H1 (cell line): ENCODE measurements at regions not wholly inside any gene's neighbourhood (a gene's known extent, or its start where the extent isn't known, plus 50 kb on each side); places are given as distances from the start of the nearest gene placed in this dataset.

Source experiments
- CTCF ChIA-PET: fragments of 300-600 bp; sonication (Branson Sonifier 250); formaldehyde crosslinking; loops from one replicate; lab custom pipeline; 2021; ENCODE audit not compliant: partially characterized antibody; lab: Charles Lee
- POLR2A ChIA-PET: fragments of 300-600 bp; sonication (Branson Sonifier 250); formaldehyde crosslinking; loops from one replicate; lab custom pipeline; 2021; ENCODE audit warnings: inconsistent platforms; ENCODE audit not compliant: partially characterized antibody; lab: Charles Lee
- DNase-seq, 2 experiments: peaks; one replicate each; pipeline versions ENCODE4 v3.0.0 to v3.0.0-alpha.2; 2010 to 2022; ENCODE audit warnings: low spot score in 2 of 2, low read depth in 1 of 2, mixed read lengths in 1 of 2
- FAIRE-seq: peaks from 2 replicates; lab custom pipeline; 2011; peaks lifted over from hg19 to GRCh38; lab: Jason Lieb, UNC
- H2AFZ ChIP-seq: 2 replicates; pipeline ENCODE4 v1.8.1; 2012; ENCODE audit warnings: low read length, inconsistent platforms
- H2AK5ac ChIP-seq: 2 replicates; pipeline ENCODE4 v1.6.1; 2013; ENCODE audit warnings: low read depth, low read length
- H2BK120ac ChIP-seq: replicated peaks from 2 replicates; pipeline ENCODE3; 2013; ENCODE audit warnings: low read depth, low read length, inconsistent platforms
- H2BK12ac ChIP-seq: 2 replicates; pipeline ENCODE4 v1.6.1; 2013; ENCODE audit warnings: low read depth, low read length
- H2BK15ac ChIP-seq: 2 replicates; pipeline ENCODE4 v1.6.1; 2013; ENCODE audit warnings: low read length
- H2BK20ac ChIP-seq: 2 replicates; pipeline ENCODE4 v1.6.1; 2013; ENCODE audit warnings: low read length
- H2BK5ac ChIP-seq: 2 replicates; pipeline ENCODE4 v1.6.1; 2013; ENCODE audit warnings: low read depth, low read length
- H3K14ac ChIP-seq: 2 replicates; pipeline ENCODE4 v1.6.1; 2013; ENCODE audit warnings: inconsistent platforms; ENCODE audit not compliant: insufficient read length
- H3K18ac ChIP-seq: 2 replicates; pipeline ENCODE4 v1.6.1; 2013; ENCODE audit warnings: low read length; ENCODE audit errors: extremely low read depth
- H3K23ac ChIP-seq: 2 replicates; pipeline ENCODE4 v1.6.1; 2013; ENCODE audit warnings: inconsistent platforms; ENCODE audit not compliant: insufficient read length
- H3K23me2 ChIP-seq: 2 replicates; pipeline ENCODE4 v1.6.1; 2013; ENCODE audit warnings: low read depth, low read length
- H3K27ac ChIP-seq: 2 replicates; pipeline ENCODE4 v1.6.1; 2011; ENCODE audit warnings: low read depth, low read length, inconsistent platforms
- H3K27me3 ChIP-seq, 4 experiments: replicated peaks in 1 of 4; 1 replicate in 1 of 4; 2 replicates in 3 of 4; pipeline versions ENCODE4 v1.6.1 to v1.8.1; 2011 to 2013; ENCODE audit warnings: low read length in 3 of 4, mild to moderate bottlenecking in 3 of 4, inconsistent platforms in 2 of 4, mixed read lengths in 2 of 4, moderate library complexity in 1 of 4; ENCODE audit not compliant: control insufficient read depth in 3 of 4, insufficient read depth in 3 of 4; ENCODE audit errors: extremely low read depth in 1 of 4
- H3K36me3 ChIP-seq, 4 experiments: 2 replicates each; pipeline versions ENCODE4 v1.6.1 to v1.8.1; 2011 to 2013; ENCODE audit warnings: mild to moderate bottlenecking in 4 of 4, low read length in 3 of 4, moderate library complexity in 2 of 4, control low read depth in 1 of 4, inconsistent platforms in 1 of 4; ENCODE audit not compliant: insufficient read depth in 4 of 4, control insufficient read depth in 2 of 4
- H3K4ac ChIP-seq: replicated peaks from 2 replicates; pipeline ENCODE3; 2013; ENCODE audit warnings: low read length, low read depth, mixed read lengths, inconsistent platforms; ENCODE audit not compliant: insufficient read length
- H3K4me1 ChIP-seq, 4 experiments: replicated peaks in 1 of 4; 1 replicate in 1 of 4; 2 replicates in 3 of 4; pipeline versions ENCODE4 v1.6.1 to v1.8.1; 2011 to 2013; ENCODE audit warnings: low read length in 3 of 4, inconsistent platforms in 2 of 4, mixed read lengths in 1 of 4; ENCODE audit not compliant: insufficient read depth in 4 of 4, control insufficient read depth in 3 of 4
- H3K4me2 ChIP-seq, 2 experiments: 2 replicates each; pipeline versions ENCODE4 v1.6.1 to v1.8.1; 2011 to 2013; ENCODE audit warnings: low read depth in 2 of 2, low read length in 2 of 2, control low read depth in 1 of 2, inconsistent platforms in 1 of 2, mild to moderate bottlenecking in 1 of 2; ENCODE audit not compliant: insufficient read depth in 1 of 2
- H3K4me3 ChIP-seq, 4 experiments: fragments of 200-600, 300-600 bp in 1 of 4; sonication (generic), shearing (Covaris generic), sonication (Bioruptor Twin) in 1 of 4; 2 replicates each; pipeline versions ENCODE4 v1.5.1 to v1.8.1; 2011 to 2016; ENCODE audit warnings: low read length in 4 of 4, low read depth in 3 of 4, control low read depth in 2 of 4, inconsistent platforms in 2 of 4, mild to moderate bottlenecking in 2 of 4, mixed read lengths in 1 of 4, moderate library complexity in 1 of 4; ENCODE audit not compliant: insufficient read depth in 2 of 4; ENCODE audit errors: extremely low read depth in 1 of 4
- H3K56ac ChIP-seq: replicated peaks from 2 replicates; pipeline ENCODE3; 2013; ENCODE audit warnings: low read depth, mild to moderate bottlenecking, mixed read lengths, low read length, inconsistent platforms; ENCODE audit not compliant: insufficient read length
- H3K79me1 ChIP-seq: 2 replicates; pipeline ENCODE4 v1.6.1; 2013; ENCODE audit warnings: low read depth, low read length, control low read depth
- H3K79me2 ChIP-seq, 2 experiments: 2 replicates each; pipeline versions ENCODE4 v1.6.1 to v1.8.1; 2012 to 2013; ENCODE audit warnings: low read length in 2 of 2, mild to moderate bottlenecking in 2 of 2, inconsistent platforms in 1 of 2; ENCODE audit not compliant: insufficient read depth in 2 of 2, control insufficient read depth in 1 of 2
- H3K9ac ChIP-seq, 4 experiments: replicated peaks in 1 of 4; 1 replicate in 1 of 4; 2 replicates in 3 of 4; pipeline versions ENCODE4 v1.6.1 to v1.8.1; 2011 to 2013; ENCODE audit warnings: low read depth in 3 of 4, low read length in 3 of 4, control low read depth in 2 of 4, mild to moderate bottlenecking in 2 of 4, moderate library complexity in 2 of 4, inconsistent platforms in 1 of 4; ENCODE audit errors: extremely low read depth in 1 of 4
- H3K9me3 ChIP-seq, 2 experiments: 2 replicates each; pipeline versions ENCODE4 v1.6.1 to v1.8.1; 2012 to 2013; ENCODE audit warnings: mild to moderate bottlenecking in 2 of 2, moderate library complexity in 2 of 2, control low read depth in 1 of 2, inconsistent platforms in 1 of 2, low read depth in 1 of 2, low read length in 1 of 2, mixed read lengths in 1 of 2; ENCODE audit not compliant: insufficient read depth in 2 of 2
- H4K20me1 ChIP-seq, 2 experiments: replicated peaks in 1 of 2; 2 replicates each; pipeline versions ENCODE3 to v1.8.1; 2011 to 2013; ENCODE audit warnings: inconsistent platforms in 2 of 2, low read length in 2 of 2, mild to moderate bottlenecking in 1 of 2; ENCODE audit not compliant: insufficient read depth in 2 of 2, control insufficient read depth in 1 of 2
- H4K5ac ChIP-seq: 2 replicates; pipeline ENCODE4 v1.6.1; 2013; ENCODE audit warnings: low read length, low read depth, mixed read lengths, inconsistent platforms; ENCODE audit not compliant: insufficient read length
- H4K8ac ChIP-seq: 2 replicates; pipeline ENCODE4 v1.8.0; 2013; ENCODE audit warnings: mild to moderate bottlenecking, moderate library complexity, low read length, inconsistent platforms; ENCODE audit not compliant: insufficient read depth; ENCODE audit errors: extremely low read depth
- H4K91ac ChIP-seq: replicated peaks from 2 replicates; pipeline ENCODE3; 2013; ENCODE audit warnings: low read length, mixed read lengths, inconsistent platforms; ENCODE audit not compliant: insufficient read length
- USF2 ChIP-seq: IDR thresholded peaks from 2 replicates; pipeline ENCODE4 v1.6.1; 2011; ENCODE audit warnings: low read length, improper control_type of control experiment
- ZNF274 ChIP-seq: IDR thresholded peaks from 2 replicates; pipeline ENCODE4 v1.7.0; 2012; ENCODE audit warnings: low read length, borderline replicate concordance; ENCODE audit errors: extremely low read depth
- WGBS, 2 experiments: shearing (Covaris generic) in 1 of 2; methylation state at CpG; one replicate each; pipeline versions ENCODE4 v1.1.6 to v1.1.7; 2013 to 2015; ENCODE audit warnings: low lambda C conversion rate in 2 of 2, mixed read lengths in 2 of 2, inconsistent platforms in 1 of 2, low coverage in 1 of 2, missing lambda C conversion rate in 1 of 2; ENCODE audit not compliant: insufficient replicate concordance in 2 of 2, insufficient coverage in 1 of 2, insufficient read length in 1 of 2; ENCODE audit errors: extremely low coverage in 1 of 2, missing lambda C conversion rate in 1 of 2; 5-methylcytosine and 5-hydroxymethylcytosine counted together

GRCh38 chr1:199007423-199007822 lies 368.6 kb downstream of the PTPRC start:
- no peak overlapping the region for H3K27ac ChIP-seq
- no peaks in the 10 kb centered on the region for H3K79me1 ChIP-seq
- no peak for DNase-seq
- 82% methylated on average over 2 of the region's 2 CpGs; no CpG with 5 or more reads in 1 of the 2 experiments for WGBS, 2 experiments
- H4K20me1 ChIP-seq, result no peaks in the 10 kb centered on the region
- no peak overlapping the region for H3K4me3 ChIP-seq
- no peaks in the 10 kb centered on the region for H3K27me3 ChIP-seq
- H2BK12ac ChIP-seq, result no peak overlapping the region
- CTCF ChIA-PET, result interaction anchor here (1.1 kb wide), 1 partner anchor 177 kb away, joined by 3 read pairs; no protein-coding TSS in a partner anchor
- no peaks in the 10 kb centered on the region for H3K9me3 ChIP-seq
- H3K9ac ChIP-seq, result no peak overlapping the region
- no peak overlapping the region for H3K56ac ChIP-seq
- no peak overlapping the region for H3K14ac ChIP-seq
- TF ChIP-seq USF2, result no peak
- no peak for TF ChIP-seq ZNF274
- H3K23me2 ChIP-seq, result no peaks in the 10 kb centered on the region
- no peak for FAIRE-seq
- H3K36me3 ChIP-seq, result no peaks in the 10 kb centered on the region
- H3K4me2 ChIP-seq, result no peak overlapping the region
- no peaks in the 10 kb centered on the region for H3K79me2 ChIP-seq
- no peak overlapping the region for H3K4ac ChIP-seq
- no peak overlapping the region for H2AK5ac ChIP-seq
- no peak overlapping the region for H2AFZ ChIP-seq
- H4K8ac ChIP-seq, result no peak overlapping the region
- POLR2A ChIA-PET, result no interaction called here
- no peak overlapping the region for H4K5ac ChIP-seq
- H2BK15ac ChIP-seq, result no peak overlapping the region
- H3K4me1 ChIP-seq, result no peaks in the 10 kb centered on the region
- no peak overlapping the region for H2BK5ac ChIP-seq
- no peak overlapping the region for H4K91ac ChIP-seq
- no peak overlapping the region for H2BK20ac ChIP-seq
- H3K18ac ChIP-seq, result no peak overlapping the region
- H3K23ac ChIP-seq, result no peak overlapping the region
- H2BK120ac ChIP-seq, result no peak overlapping the region
